HG03432 (cell line): ENCODE measurements at regions not wholly inside any gene's neighbourhood (a gene's known extent, or its start where the extent isn't known, plus 50 kb on each side); places are given as distances from the start of the nearest gene placed in this dataset.

Experiments
- ATAC-seq: cut with Tn5 transposase; IDR thresholded peaks from one replicate; pipeline ENCODE4 v1.9.1; 2021; ENCODE audit warnings: mild to moderate bottlenecking, moderate library complexity; ENCODE audit not compliant: unreplicated experiment

- ATAC-seq = no peak
Observed at GRCh38 chr11:32003335-32003734, 87.5 kb upstream of the RCN1 start.

GRCh38 chr11:32002311-32002710 lies 88.6 kb upstream of the RCN1 start:
- ATAC-seq = no peak

- no peak for ATAC-seq
Observed at GRCh38 chr11:31997955-31998354, 92.9 kb upstream of the RCN1 start.

GRCh38 chr11:31996159-31996881 lies 94.6 kb upstream of the RCN1 start:
- ATAC-seq = no peak

- ATAC-seq = peak; percentile 88
Observed at GRCh38 chr11:31995525-31996094, 95.3 kb upstream of the RCN1 start.

- no peak for ATAC-seq
Observed at GRCh38 chr11:31995032-31995431, 95.8 kb upstream of the RCN1 start.

- no peak for ATAC-seq
Observed at GRCh38 chr11:31987118-31988005, 103.5 kb upstream of the RCN1 start.

GRCh38 chr11:31986201-31986889 lies 104.5 kb upstream of the RCN1 start:
- ATAC-seq = no peak

GRCh38 chr11:31981457-31981856 lies 109.4 kb upstream of the RCN1 start:
- no peak for ATAC-seq

GRCh38 chr11:31977343-31977742 lies 113.5 kb upstream of the RCN1 start:
- ATAC-seq = no peak

GRCh38 chr11:31974366-31975136 lies 116.3 kb upstream of the RCN1 start:
- ATAC-seq = no peak

- ATAC-seq = no peak
Observed at GRCh38 chr11:31973172-31973571, 117.7 kb upstream of the RCN1 start.

GRCh38 chr11:31972623-31973022 lies 118.3 kb upstream of the RCN1 start:
- no peak for ATAC-seq

- ATAC-seq = no peak
Observed at GRCh38 chr11:31969359-31969702, 121.5 kb upstream of the RCN1 start.

GRCh38 chr11:31968461-31969358 lies 122.2 kb upstream of the RCN1 start:
- ATAC-seq = no peak

- ATAC-seq = no peak
Observed at GRCh38 chr11:31967404-31968130, 123.3 kb upstream of the RCN1 start.

GRCh38 chr11:31966846-31967245 lies 124.0 kb upstream of the RCN1 start:
- no peak for ATAC-seq

GRCh38 chr11:31964181-31964580 lies 126.7 kb upstream of the RCN1 start:
- ATAC-seq = no peak

- no peak for ATAC-seq
Observed at GRCh38 chr11:31960126-31960525, 130.7 kb upstream of the RCN1 start.
